A549 (cell line): ENCODE measurements at regions not wholly inside any gene's neighbourhood (a gene's known extent, or its start where the extent isn't known, plus 50 kb on each side); places are given as distances from the start of the nearest gene placed in this dataset.

Experiments
- ATAC-seq, 2 experiments: fragments of 200-7000 bp in 1 of 2; fragments of >200 bp in 1 of 2; cut with Nextera tagmentation in 1 of 2; cut with Tn5 transposase in 1 of 2; 3 replicates each; pipeline versions ENCODE4 v1.8.0 to v1.9.1; 2018 to 2020; ENCODE audit warnings: mild to moderate bottlenecking in 1 of 2, moderate library complexity in 1 of 2
- CTCF ChIA-PET: fragments of 300-600 bp; sonication (Branson Sonifier 250); formaldehyde crosslinking; extraction: SDS; loops from one replicate; lab custom pipeline; 2021; ENCODE audit warnings: antibody characterized with exemption, inconsistent platforms; lab: Yijun Ruan, JAX
- POLR2A ChIA-PET: fragments of 350-600 bp; formaldehyde crosslinking; extraction: SDS; loops from one replicate; lab custom pipeline; 2021; ENCODE audit warnings: antibody characterized with exemption, inconsistent platforms; lab: Yijun Ruan, JAX
- DNase-seq, 2 experiments: peaks; one replicate each; pipeline versions ENCODE4 v3.0.0 to v3.0.0-alpha.2; 2011 to 2016; ENCODE audit warnings: low read depth in 1 of 2, low spot score in 1 of 2
- FAIRE-seq: peaks from 2 replicates; lab custom pipeline; 2011; peaks lifted over from hg19 to GRCh38; lab: Jason Lieb, UNC
- H3K27ac ChIP-seq, 2 experiments: fragments of >200 bp; sonication (Bioruptor Twin); formaldehyde crosslinking; 3 replicates each; pipeline ENCODE4 v1.5.1; 2016 to 2017
- H3K4me1 ChIP-seq: fragments of >200 bp; sonication (Bioruptor Twin); formaldehyde crosslinking; 3 replicates; pipeline ENCODE4 v1.6.1; 2016
- H3K4me2 ChIP-seq: fragments of >200 bp; sonication (Bioruptor Twin); formaldehyde crosslinking; 3 replicates; pipeline ENCODE4 v1.6.1; 2016
- H3K4me3 ChIP-seq: fragments of >200 bp; sonication (Bioruptor Twin); formaldehyde crosslinking; 3 replicates; pipeline ENCODE4 v1.5.1; 2016
- H3K9me3 ChIP-seq: fragments of >200 bp; sonication (Bioruptor Twin); formaldehyde crosslinking; 3 replicates; pipeline ENCODE4 v1.6.1; 2016
- BHLHE40 ChIP-seq: IDR thresholded peaks from 2 replicates; pipeline ENCODE4 v1.6.1; 2012; ENCODE audit warnings: low read depth, low read length, inconsistent platforms
- CBX2 ChIP-seq: fragments of 200-600 bp; sonication (generic); IDR thresholded peaks from 2 replicates; pipeline ENCODE4 v1.6.1; 2016; ENCODE audit warnings: low read depth, mild to moderate bottlenecking, borderline replicate concordance
- CEBPB ChIP-seq, 2 experiments: fragments of >200 bp in 1 of 2; sonication (Bioruptor Twin) in 1 of 2; formaldehyde crosslinking in 1 of 2; IDR thresholded peaks; 2 replicates each; pipeline ENCODE4 v1.6.1; 2012 to 2016
- CHD4 ChIP-seq: fragments of 200-600 bp; sonication (generic); IDR thresholded peaks from 2 replicates; pipeline ENCODE4 v1.6.1; 2016; ENCODE audit warnings: antibody characterized with exemption, mild to moderate bottlenecking, borderline replicate concordance
- E2F6 ChIP-seq: IDR thresholded peaks from 2 replicates; pipeline ENCODE4 v1.6.1; 2012; ENCODE audit warnings: low read depth, borderline replicate concordance
- ELK1 ChIP-seq: fragments of 150-350 bp; IDR thresholded peaks from 2 replicates; pipeline ENCODE4 v1.6.1; 2014; ENCODE audit warnings: low read depth, mild to moderate bottlenecking, low read length
- EP300 ChIP-seq, 2 experiments: fragments of >200 bp; sonication (Bioruptor Twin); formaldehyde crosslinking; IDR thresholded peaks; 2 replicates in 1 of 2; 3 replicates in 1 of 2; pipeline ENCODE4 v1.6.1; 2016 to 2017
- ESRRA ChIP-seq: fragments of 150-350 bp; IDR thresholded peaks from 2 replicates; pipeline ENCODE4 v1.6.1; 2014; ENCODE audit warnings: mild to moderate bottlenecking, low read length, borderline replicate concordance
- FOSB ChIP-seq: fragments of 250-450 bp; sonication (Bioruptor Pico); IDR thresholded peaks from 2 replicates; pipeline ENCODE4 v1.5.0; 2020; ENCODE audit warnings: mild to moderate bottlenecking, moderate library complexity
- FOSL2 ChIP-seq, 2 experiments: fragments of 450-650 bp in 1 of 2; fragments of >200 bp in 1 of 2; sonication (Bioruptor Twin) in 1 of 2; formaldehyde crosslinking; IDR thresholded peaks; 2 replicates each; pipeline versions ENCODE4 v1.5.0 to v1.6.1; 2016 to 2020; ENCODE audit warnings: mild to moderate bottlenecking in 1 of 2, moderate library complexity in 1 of 2
- GATA3 ChIP-seq: IDR thresholded peaks from 2 replicates; pipeline ENCODE4 v1.6.1; 2012; ENCODE audit warnings: borderline replicate concordance
- HDAC2 ChIP-seq: fragments of 200-600 bp; sonication (generic); IDR thresholded peaks from 2 replicates; pipeline ENCODE4 v1.6.1; 2016
- HEYL ChIP-seq: fragments of 250-450 bp; sonication (Bioruptor Pico); IDR thresholded peaks from 2 replicates; pipeline ENCODE4 v1.8.0; 2021; ENCODE audit warnings: mild to moderate bottlenecking, moderate library complexity
- HOXB13 ChIP-seq: fragments of 250-450 bp; sonication (Bioruptor Pico); IDR thresholded peaks from 2 replicates; pipeline ENCODE4 v1.5.0; 2020; ENCODE audit warnings: low read depth, mild to moderate bottlenecking, moderate library complexity
- KDM1A ChIP-seq: fragments of 200-600 bp; sonication (generic); IDR thresholded peaks from 2 replicates; pipeline ENCODE4 v1.6.1; 2016; ENCODE audit warnings: low read depth, mild to moderate bottlenecking
- KDM5A ChIP-seq: fragments of 200-600 bp; sonication (generic); IDR thresholded peaks from 2 replicates; pipeline ENCODE4 v1.6.1; 2016; ENCODE audit warnings: antibody characterized with exemption, mild to moderate bottlenecking
- NFE2L2 ChIP-seq: fragments of 150-350 bp; conservative IDR thresholded peaks from 2 replicates; pipeline ENCODE4 v1.6.1; 2014; ENCODE audit warnings: low read length
- NR3C1 ChIP-seq: fragments of >200 bp; sonication (Bioruptor Twin); formaldehyde crosslinking; IDR thresholded peaks from 3 replicates; pipeline ENCODE4 v1.6.1; 2017
- POLR2A ChIP-seq: IDR thresholded peaks from 2 replicates; pipeline ENCODE4 v1.6.1; 2012; ENCODE audit warnings: mild to moderate bottlenecking, low read length
- RAD21 ChIP-seq, 2 experiments: fragments of >200 bp in 1 of 2; sonication (Bioruptor Twin) in 1 of 2; formaldehyde crosslinking in 1 of 2; IDR thresholded peaks in 1 of 2; conservative IDR thresholded peaks in 1 of 2; 2 replicates in 1 of 2; 3 replicates in 1 of 2; pipeline ENCODE4 v1.6.1; 2012 to 2018; ENCODE audit warnings: inconsistent platforms in 1 of 2
- RCOR1 ChIP-seq: fragments of 150-350 bp; IDR thresholded peaks from 2 replicates; pipeline ENCODE4 v1.6.1; 2014; ENCODE audit warnings: antibody characterized with exemption, low read length, low read depth
- RNF2 ChIP-seq: fragments of 200-600 bp; sonication (generic); IDR thresholded peaks from 2 replicates; pipeline ENCODE4 v1.6.1; 2016; ENCODE audit warnings: low read depth, mild to moderate bottlenecking, antibody characterized with exemption, moderate library complexity, borderline replicate concordance
- SMC3 ChIP-seq: fragments of >200 bp; sonication (Bioruptor Twin); formaldehyde crosslinking; IDR thresholded peaks from 3 replicates; pipeline ENCODE4 v1.6.1; 2018; ENCODE audit warnings: inconsistent platforms
- TP53 ChIP-seq: fragments of 250-450 bp; sonication (Bioruptor Pico); IDR thresholded peaks from 2 replicates; pipeline ENCODE4 v1.5.0; 2021; ENCODE audit warnings: mild to moderate bottlenecking, moderate library complexity
- ZNF302 ChIP-seq: fragments of 250-450 bp; sonication (Bioruptor Pico); IDR thresholded peaks from 2 replicates; pipeline ENCODE4 v1.9.0; 2021; ENCODE audit warnings: inconsistent platforms, mild to moderate bottlenecking, moderate library complexity
- WGBS: methylation state at CpG from one replicate; pipeline ENCODE4 v1.1.6; 2017; ENCODE audit errors: missing lambda C conversion rate; 5-methylcytosine and 5-hydroxymethylcytosine counted together
- TF ChIP-seq, protein P1 (sequence below): IDR thresholded peaks from 2 replicates; pipeline ENCODE4 v1.6.1; 2012

DNA sequence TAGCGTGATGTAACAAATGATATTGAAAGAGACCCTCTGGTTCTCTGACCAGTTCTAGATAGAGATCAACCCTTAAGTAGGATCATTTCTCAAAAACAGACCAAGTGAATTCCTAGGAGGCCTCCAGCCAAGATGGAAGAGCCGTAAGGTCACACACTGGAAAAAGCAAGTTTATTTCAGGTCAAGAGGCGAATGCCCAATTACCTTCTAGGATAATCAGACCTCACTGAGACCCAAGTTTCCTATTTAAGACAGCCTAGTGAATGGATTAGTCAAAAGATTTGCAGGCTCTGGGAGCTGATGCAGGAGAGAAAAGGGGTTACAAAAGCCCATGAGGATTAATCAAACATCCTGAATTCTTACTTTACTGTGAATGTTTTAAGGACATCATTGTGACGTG lies 486.1 kb upstream of the NRP1 start:
- ATAC-seq (no peak), FAIRE-seq (no peak)
- TF ChIP-seq HOXB13 (no peak), RAD21 (conservative IDR thresholded peaks at IDR 0.05 in 1 of 2, IDR thresholded peaks at IDR 0.05 in 1 of 2) (no peak), ESRRA (no peak), E2F6 (no peak), HEYL (no peak), SMC3 (no peak), FOSB (CRISPR knock-in tag) (no peak), TP53 (CRISPR knock-in tag) (no peak), GATA3 (no peak), NFE2L2 (no peak), CBX2 (no peak)
- TF ChIP-seq, all 56 proteins: peak for 0
- Histone ChIP-seq H3K27ac (no peak overlapping the region), H3K4me1 (no peaks in the 10 kb centered on the region), H3K4me2 (no peak overlapping the region), H3K9me3 (no peaks in the 10 kb centered on the region), H3K4me3 (no peak overlapping the region)
- WGBS, result 78% methylated on average over 4 of the region's 4 CpGs
- CTCF ChIA-PET, result no interaction called here
- no peak for DNase-seq
- POLR2A ChIA-PET, result no interaction called here

DNA sequence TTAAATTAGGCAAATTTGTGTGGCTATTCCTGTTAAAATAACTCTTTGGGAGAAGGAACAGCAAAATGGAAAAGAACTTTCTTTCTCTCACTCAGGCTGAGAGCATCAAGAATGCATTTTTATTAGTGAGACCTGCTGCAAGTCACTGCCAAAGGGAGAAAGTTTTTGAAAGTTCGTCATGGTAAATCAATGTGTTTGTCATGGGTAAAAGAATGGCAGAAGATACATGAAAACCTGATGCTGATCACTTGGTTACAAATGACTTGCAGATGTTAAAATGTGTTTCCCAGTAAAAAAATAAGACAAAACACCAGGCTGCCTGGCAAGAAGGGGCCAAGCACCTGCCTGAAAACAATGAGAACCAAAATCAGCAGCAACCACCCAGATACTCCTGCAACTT lies 484.7 kb upstream of the NRP1 start:
- ChIA-PET CTCF (no interaction called here), POLR2A (no interaction called here)
- no peak for TF ChIP-seq RNF2
- no peak for TF ChIP-seq EP300 (IDR thresholded peaks at IDR 0.05)
- no peak for TF ChIP-seq BHLHE40
- TF ChIP-seq, protein P1, sequence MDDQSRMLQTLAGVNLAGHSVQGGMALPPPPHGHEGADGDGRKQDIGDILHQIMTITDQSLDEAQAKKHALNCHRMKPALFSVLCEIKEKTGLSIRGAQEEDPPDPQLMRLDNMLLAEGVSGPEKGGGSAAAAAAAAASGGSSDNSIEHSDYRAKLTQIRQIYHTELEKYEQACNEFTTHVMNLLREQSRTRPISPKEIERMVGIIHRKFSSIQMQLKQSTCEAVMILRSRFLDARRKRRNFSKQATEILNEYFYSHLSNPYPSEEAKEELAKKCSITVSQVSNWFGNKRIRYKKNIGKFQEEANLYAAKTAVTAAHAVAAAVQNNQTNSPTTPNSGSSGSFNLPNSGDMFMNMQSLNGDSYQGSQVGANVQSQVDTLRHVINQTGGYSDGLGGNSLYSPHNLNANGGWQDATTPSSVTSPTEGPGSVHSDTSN, result no peak
- TF ChIP-seq HDAC2, result no peak
- no peak for TF ChIP-seq KDM1A
- no peak for TF ChIP-seq ESRRA
- no peak for TF ChIP-seq NR3C1
- no peak for TF ChIP-seq CHD4
- 69% methylated on average over 1 of the region's 1 CpG for WGBS
- H3K4me3 ChIP-seq, result no peak overlapping the region
- no peak for DNase-seq
- ATAC-seq, result no peak
- H3K4me1 ChIP-seq, result no peaks in the 10 kb centered on the region
- no peak overlapping the region for H3K27ac ChIP-seq
- H3K9me3 ChIP-seq, result no peaks in the 10 kb centered on the region
- H3K4me2 ChIP-seq, result no peak overlapping the region
- FAIRE-seq, result no peak

DNA sequence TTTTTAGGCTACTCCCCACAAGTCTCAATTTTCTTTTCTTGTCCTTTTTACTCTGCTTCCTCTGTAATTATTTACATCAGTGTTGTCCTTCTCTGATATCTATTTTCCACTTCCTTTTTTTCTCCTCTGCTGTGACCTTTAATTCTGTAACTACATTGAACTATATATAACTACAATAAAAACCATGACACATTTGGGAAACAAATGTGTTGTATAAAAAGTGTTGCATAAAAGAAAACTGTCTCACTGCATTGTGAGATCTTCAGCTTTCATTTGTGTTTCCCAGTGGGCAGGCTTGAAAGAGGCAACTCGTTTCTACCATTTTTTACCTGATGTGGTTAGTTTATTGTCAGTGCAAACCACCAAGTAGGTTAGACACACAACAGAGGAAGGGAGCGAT lies 483.9 kb upstream of the NRP1 start:
- no peak for TF ChIP-seq RCOR1
- no peak for TF ChIP-seq POLR2A
- TF ChIP-seq NR3C1, result no peak
- TF ChIP-seq EP300 (IDR thresholded peaks at IDR 0.05), result no peak
- TF ChIP-seq KDM5A, result no peak
- no peak for TF ChIP-seq ZNF302 (CRISPR knock-in tag)
- TF ChIP-seq ELK1, result no peak
- TF ChIP-seq CHD4, result no peak
- no peak for TF ChIP-seq ESRRA
- no peak for TF ChIP-seq CEBPB (IDR thresholded peaks at IDR 0.05)
- no peak for TF ChIP-seq FOSL2 (IDR thresholded peaks at IDR 0.05)
- no peak for TF ChIP-seq FOSL2 (CRISPR knock-in tag; IDR thresholded peaks at IDR 0.05)
- Histone ChIP-seq H3K4me3 (no peak overlapping the region), H3K9me3 (no peaks in the 10 kb centered on the region), H3K27ac (no peak overlapping the region), H3K4me1 (no peaks in the 10 kb centered on the region), H3K4me2 (no peak overlapping the region)
- FAIRE-seq (no peak), ATAC-seq (no peak), DNase-seq (no peak)
- WGBS, result 72% methylated on average over 2 of the region's 2 CpGs
- ChIA-PET POLR2A (no interaction called here), CTCF (interaction anchor here (0.9 kb wide), 1 partner anchor 14 kb away, joined by 4 read pairs; no protein-coding TSS in a partner anchor)
